ENCODE measurements at regions not wholly inside any gene's neighbourhood (a gene's known extent, or its start where the extent isn't known, plus 50 kb on each side); places are given as distances from the start of the nearest gene placed in this dataset.

GRCh38 chr14:85180876-85181275, 349.1 kb upstream of the FLRT2 start:
- TF ChIP-seq CTCF (IDR thresholded peaks at IDR 0.05) (no peak), ZFX (IDR thresholded peaks at IDR 0.05; ENCODE audit: borderline replicate concordance) (no peak)

Data from 22Rv1 (cell line).